ENCODE measurements at regions not wholly inside any gene's neighbourhood (a gene's known extent, or its start where the extent isn't known, plus 50 kb on each side); places are given as distances from the start of the nearest gene placed in this dataset.

GRCh38 chr12:58519839-58520238 is 400.5 kb downstream of the LRIG3 start:
- intact Hi-C loops (cut with DNase I; ENCODE audit: low total_unique reads), result no loop called here
- Histone ChIP-seq H3K27me3 (replicated peaks in 1 of 7) (no peaks in the 10 kb centered on the region), H3K9me3 (peaks cover 3 to 48% (median 35%) of the 10 kb centered on the region in 8 donors), H3K36me3 (no peaks in the 10 kb centered on the region), H3K4me1 (no peaks in the 10 kb centered on the region), H3K27ac (no peak overlapping the region), H3K4me3 (no peak overlapping the region)
- 62 to 85% (median 74%) methylated on average over 1 of the region's 1 CpG for WGBS, 5 donors
- no peak for TF ChIP-seq CTCF (IDR thresholded peaks at IDR 0.05 in 8 of 11, conservative IDR thresholded peaks at IDR 0.05 in 3 of 11)
- TF ChIP-seq POLR2A (IDR thresholded peaks at IDR 0.05), result no peak
- no peak for TF ChIP-seq POLR2AphosphoS5 (IDR thresholded peaks at IDR 0.05)
- no peak for DNase-seq

GRCh38 chr12:58521152-58521551 is 399.2 kb downstream of the LRIG3 start:
- TF ChIP-seq POLR2AphosphoS5 (IDR thresholded peaks at IDR 0.05), result no peak
- TF ChIP-seq CTCF (IDR thresholded peaks at IDR 0.05 in 8 of 11, conservative IDR thresholded peaks at IDR 0.05 in 3 of 11), result no peak
- TF ChIP-seq POLR2A (IDR thresholded peaks at IDR 0.05), result no peak
- Histone ChIP-seq H3K27ac (no peak overlapping the region), H3K27me3 (replicated peaks in 1 of 7) (no peaks in the 10 kb centered on the region), H3K9me3 (peaks cover 3 to 41% (median 35%) of the 10 kb centered on the region in 8 donors), H3K4me1 (no peaks in the 10 kb centered on the region), H3K36me3 (no peaks in the 10 kb centered on the region), H3K4me3 (no peak overlapping the region)
- no peak for DNase-seq
- 84 to 92% (median 89%) methylated on average over 2 of the region's 2 CpGs for WGBS, 5 donors
- intact Hi-C loops (cut with DNase I; ENCODE audit: low total_unique reads), result no loop called here

- Histone ChIP-seq H3K27me3 (replicated peaks in 1 of 7) (no peaks in the 10 kb centered on the region), H3K4me1 (no peaks in the 10 kb centered on the region), H3K9me3 (peaks cover 3 to 37% (median 32%) of the 10 kb centered on the region in 8 donors), H3K36me3 (no peaks in the 10 kb centered on the region), H3K27ac (no peak overlapping the region), H3K4me3 (no peak overlapping the region)
- no peak for DNase-seq
- TF ChIP-seq CTCF (IDR thresholded peaks at IDR 0.05 in 8 of 11, conservative IDR thresholded peaks at IDR 0.05 in 3 of 11), result no peak
- TF ChIP-seq POLR2A (IDR thresholded peaks at IDR 0.05), result no peak
- no peak for TF ChIP-seq POLR2AphosphoS5 (IDR thresholded peaks at IDR 0.05)
- 68 to 83% (median 74%) methylated on average over 1 of the region's 1 CpG for WGBS, 5 donors
- intact Hi-C loops (cut with DNase I; ENCODE audit: low total_unique reads), result no loop called here
Observed at GRCh38 chr12:58521796-58522195, 398.5 kb downstream of the LRIG3 start.

- DNase-seq, result no peak
- Histone ChIP-seq H3K9me3 (peaks cover 0 to 22% (median 16%) of the 10 kb centered on the region in 8 donors), H3K4me1 (no peaks in the 10 kb centered on the region), H3K27me3 (replicated peaks in 1 of 7) (no peaks in the 10 kb centered on the region), H3K4me3 (no peak overlapping the region), H3K36me3 (no peaks in the 10 kb centered on the region), H3K27ac (no peak overlapping the region)
- no peak for TF ChIP-seq CTCF (IDR thresholded peaks at IDR 0.05 in 8 of 11, conservative IDR thresholded peaks at IDR 0.05 in 3 of 11)
- TF ChIP-seq POLR2A (IDR thresholded peaks at IDR 0.05), result no peak
- no peak for TF ChIP-seq POLR2AphosphoS5 (IDR thresholded peaks at IDR 0.05)
- intact Hi-C loops (cut with DNase I; ENCODE audit: low total_unique reads), result no loop called here
Observed at GRCh38 chr12:58523360-58523759, 396.9 kb downstream of the LRIG3 start.

Measured in spleen (tissue), 11 donors.